ENCODE measurements at regions not wholly inside any gene's neighbourhood (a gene's known extent, or its start where the extent isn't known, plus 50 kb on each side); places are given as distances from the start of the nearest gene placed in this dataset.

DNA sequence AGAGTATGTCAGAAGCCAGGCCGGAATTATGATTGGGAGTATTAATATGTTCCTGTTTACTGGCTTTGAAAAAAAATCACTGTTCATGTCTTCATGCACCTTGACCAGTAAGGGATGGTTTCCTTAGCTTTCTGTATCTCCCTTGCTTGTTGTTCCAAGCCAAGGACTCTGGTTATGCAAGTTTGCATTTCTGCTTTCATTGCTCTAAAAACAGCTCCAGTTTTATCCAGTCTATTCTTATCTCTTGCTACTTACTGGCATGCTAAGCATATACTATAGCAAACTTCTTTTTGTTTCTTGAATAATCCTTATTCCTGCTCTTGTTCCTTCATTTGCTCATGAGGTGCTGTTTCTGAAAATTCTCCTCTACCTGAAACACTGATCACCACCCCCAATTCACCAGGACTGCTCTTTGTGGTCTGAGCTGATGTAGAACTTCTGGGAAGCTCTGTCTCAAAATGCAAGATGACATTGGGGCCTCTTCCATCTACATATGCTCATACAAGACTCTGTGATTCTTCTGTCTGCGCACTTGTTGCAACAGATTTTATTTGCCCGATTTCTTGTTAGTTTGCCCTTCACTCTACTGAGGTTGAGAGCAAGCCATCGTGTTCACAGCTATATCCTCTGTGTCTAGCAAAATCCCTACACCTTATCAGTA, 173.0 kb downstream of the EBLN2 start:
- TF ChIP-seq, protein P1, sequence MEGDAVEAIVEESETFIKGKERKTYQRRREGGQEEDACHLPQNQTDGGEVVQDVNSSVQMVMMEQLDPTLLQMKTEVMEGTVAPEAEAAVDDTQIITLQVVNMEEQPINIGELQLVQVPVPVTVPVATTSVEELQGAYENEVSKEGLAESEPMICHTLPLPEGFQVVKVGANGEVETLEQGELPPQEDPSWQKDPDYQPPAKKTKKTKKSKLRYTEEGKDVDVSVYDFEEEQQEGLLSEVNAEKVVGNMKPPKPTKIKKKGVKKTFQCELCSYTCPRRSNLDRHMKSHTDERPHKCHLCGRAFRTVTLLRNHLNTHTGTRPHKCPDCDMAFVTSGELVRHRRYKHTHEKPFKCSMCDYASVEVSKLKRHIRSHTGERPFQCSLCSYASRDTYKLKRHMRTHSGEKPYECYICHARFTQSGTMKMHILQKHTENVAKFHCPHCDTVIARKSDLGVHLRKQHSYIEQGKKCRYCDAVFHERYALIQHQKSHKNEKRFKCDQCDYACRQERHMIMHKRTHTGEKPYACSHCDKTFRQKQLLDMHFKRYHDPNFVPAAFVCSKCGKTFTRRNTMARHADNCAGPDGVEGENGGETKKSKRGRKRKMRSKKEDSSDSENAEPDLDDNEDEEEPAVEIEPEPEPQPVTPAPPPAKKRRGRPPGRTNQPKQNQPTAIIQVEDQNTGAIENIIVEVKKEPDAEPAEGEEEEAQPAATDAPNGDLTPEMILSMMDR (IDR thresholded peaks at IDR 0.05): no peak
- no peak for TF ChIP-seq POLR2A (IDR thresholded peaks at IDR 0.05)

Measured in body of pancreas (tissue), 4 donors.